ENCODE measurements at regions not wholly inside any gene's neighbourhood (a gene's known extent, or its start where the extent isn't known, plus 50 kb on each side); places are given as distances from the start of the nearest gene placed in this dataset.

DNA sequence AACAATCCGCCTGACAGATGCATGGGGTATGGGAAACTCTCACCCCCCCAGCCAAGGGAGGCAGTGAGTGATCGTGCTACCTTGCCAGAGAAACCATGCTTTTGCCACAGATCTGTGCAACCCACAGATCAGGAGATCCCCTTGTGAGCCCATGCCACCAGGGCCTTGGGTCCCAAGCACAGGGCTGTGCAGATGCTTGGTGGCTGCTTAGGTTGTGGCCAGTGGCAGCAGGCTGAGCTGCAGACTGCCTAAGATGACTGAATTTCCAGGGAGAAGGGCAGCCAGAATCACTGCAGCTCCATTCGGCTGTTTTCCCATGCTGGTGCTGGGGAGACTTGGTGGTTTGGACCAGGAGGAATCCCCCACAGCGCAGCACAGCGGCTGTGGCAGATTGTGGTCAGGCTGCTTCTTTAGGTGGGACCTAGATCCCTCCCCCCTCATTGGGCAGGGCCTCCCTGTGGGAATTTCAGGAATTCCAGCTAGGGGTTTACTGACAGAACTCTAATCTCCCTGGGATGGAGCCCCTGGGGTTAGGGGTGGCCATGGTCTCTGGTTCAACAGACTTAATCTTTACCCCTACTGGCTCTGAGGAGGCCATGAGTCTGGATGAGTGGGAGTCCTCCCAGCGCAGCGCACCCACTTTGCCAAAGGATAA lies 264.6 kb upstream of the DAAM1 start:
- no peak overlapping the region for H3K4me3 ChIP-seq (ENCODE audit: low read depth, low read length, poor library complexity, severe bottlenecking)
- DNase-seq (ENCODE audit: low spot score), result no peak
- H4K20me1 ChIP-seq (ENCODE audit: insufficient read depth, low read length), result no peaks in the 10 kb centered on the region
- TF ChIP-seq, protein P1, sequence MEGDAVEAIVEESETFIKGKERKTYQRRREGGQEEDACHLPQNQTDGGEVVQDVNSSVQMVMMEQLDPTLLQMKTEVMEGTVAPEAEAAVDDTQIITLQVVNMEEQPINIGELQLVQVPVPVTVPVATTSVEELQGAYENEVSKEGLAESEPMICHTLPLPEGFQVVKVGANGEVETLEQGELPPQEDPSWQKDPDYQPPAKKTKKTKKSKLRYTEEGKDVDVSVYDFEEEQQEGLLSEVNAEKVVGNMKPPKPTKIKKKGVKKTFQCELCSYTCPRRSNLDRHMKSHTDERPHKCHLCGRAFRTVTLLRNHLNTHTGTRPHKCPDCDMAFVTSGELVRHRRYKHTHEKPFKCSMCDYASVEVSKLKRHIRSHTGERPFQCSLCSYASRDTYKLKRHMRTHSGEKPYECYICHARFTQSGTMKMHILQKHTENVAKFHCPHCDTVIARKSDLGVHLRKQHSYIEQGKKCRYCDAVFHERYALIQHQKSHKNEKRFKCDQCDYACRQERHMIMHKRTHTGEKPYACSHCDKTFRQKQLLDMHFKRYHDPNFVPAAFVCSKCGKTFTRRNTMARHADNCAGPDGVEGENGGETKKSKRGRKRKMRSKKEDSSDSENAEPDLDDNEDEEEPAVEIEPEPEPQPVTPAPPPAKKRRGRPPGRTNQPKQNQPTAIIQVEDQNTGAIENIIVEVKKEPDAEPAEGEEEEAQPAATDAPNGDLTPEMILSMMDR (conservative IDR thresholded peaks at IDR 0.05; ENCODE audit: low read length), result no peak
- no peak for TF ChIP-seq EZH2phosphoT487 (IDR thresholded peaks at IDR 0.05; ENCODE audit: borderline replicate concordance, low read depth, low read length)
- no peaks in the 10 kb centered on the region for H3K36me3 ChIP-seq (ENCODE audit: insufficient read depth, low read length)
- no peaks in the 10 kb centered on the region for H3K4me1 ChIP-seq (ENCODE audit: insufficient read depth, low read length, poor library complexity, severe bottlenecking)
- H3K79me2 ChIP-seq (ENCODE audit: insufficient read depth, low read depth, low read length), result no peaks in the 10 kb centered on the region
- intact Hi-C loops (cut with micrococcal nuclease; ENCODE audit: unreplicated experiment), result no loop called here
- no peaks in the 10 kb centered on the region for H3K9me3 ChIP-seq (ENCODE audit: low read length)
- no TSS peak for BruUV-seq (replicated peaks)
- no peak overlapping the region for H3K4me2 ChIP-seq (ENCODE audit: low read length)
- H2AFZ ChIP-seq (ENCODE audit: low read length), result no peak overlapping the region
- H3K27ac ChIP-seq (ENCODE audit: low read depth, low read length, poor library complexity, severe bottlenecking), result no peak overlapping the region
- POLR2A ChIA-PET, result no interaction called here
- CTCF ChIA-PET (ENCODE audit: unreplicated experiment), result no interaction called here
- no peaks in the 10 kb centered on the region for H3K9me2 ChIP-seq (ENCODE audit: insufficient read depth, low read length)

DNA sequence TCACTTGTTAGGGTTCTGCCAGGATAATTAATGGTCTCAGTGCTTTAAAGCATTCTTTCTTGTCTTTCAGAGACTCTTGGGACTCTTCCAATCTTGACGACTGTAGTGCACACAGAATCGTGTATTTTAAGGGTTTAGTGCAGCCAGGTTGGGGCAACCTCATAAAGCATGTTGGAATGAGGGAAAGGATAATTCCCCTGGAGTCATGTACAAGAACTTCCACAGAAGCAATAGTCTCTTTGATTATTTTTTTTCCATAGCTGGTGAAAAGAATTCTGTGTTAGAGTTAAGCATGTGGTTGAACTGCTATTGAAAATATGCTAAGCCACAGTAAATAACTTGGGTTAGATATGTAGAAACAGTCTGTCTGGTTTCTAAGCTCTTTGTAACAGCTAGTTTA lies 246.8 kb upstream of the DAAM1 start:
- Histone ChIP-seq H3K9me2 (ENCODE audit: insufficient read depth, low read length) (no peaks in the 10 kb centered on the region), H3K27ac (ENCODE audit: low read depth, low read length, poor library complexity, severe bottlenecking) (no peak overlapping the region), H3K4me1 (ENCODE audit: insufficient read depth, low read length, poor library complexity, severe bottlenecking) (no peaks in the 10 kb centered on the region), H3K36me3 (ENCODE audit: insufficient read depth, low read length) (no peaks in the 10 kb centered on the region), H4K20me1 (ENCODE audit: insufficient read depth, low read length) (no peaks in the 10 kb centered on the region), H3K4me3 (ENCODE audit: low read depth, low read length, poor library complexity, severe bottlenecking) (no peak overlapping the region), H3K79me2 (ENCODE audit: insufficient read depth, low read depth, low read length) (no peaks in the 10 kb centered on the region), H2AFZ (ENCODE audit: low read length) (no peak overlapping the region), H3K4me2 (ENCODE audit: low read length) (no peak overlapping the region), H3K9me3 (ENCODE audit: low read length) (no peaks in the 10 kb centered on the region)
- BruUV-seq (replicated peaks), result no TSS peak
- ChIA-PET POLR2A (no interaction called here), CTCF (ENCODE audit: unreplicated experiment) (no interaction called here)
- intact Hi-C loops (cut with micrococcal nuclease; ENCODE audit: unreplicated experiment), result no loop called here
- no peak for DNase-seq (ENCODE audit: low spot score)
- TF ChIP-seq EZH2phosphoT487 (IDR thresholded peaks at IDR 0.05; ENCODE audit: borderline replicate concordance, low read depth, low read length), result no peak
- TF ChIP-seq, protein P1 (conservative IDR thresholded peaks at IDR 0.05; ENCODE audit: low read length), result no peak

DNA sequence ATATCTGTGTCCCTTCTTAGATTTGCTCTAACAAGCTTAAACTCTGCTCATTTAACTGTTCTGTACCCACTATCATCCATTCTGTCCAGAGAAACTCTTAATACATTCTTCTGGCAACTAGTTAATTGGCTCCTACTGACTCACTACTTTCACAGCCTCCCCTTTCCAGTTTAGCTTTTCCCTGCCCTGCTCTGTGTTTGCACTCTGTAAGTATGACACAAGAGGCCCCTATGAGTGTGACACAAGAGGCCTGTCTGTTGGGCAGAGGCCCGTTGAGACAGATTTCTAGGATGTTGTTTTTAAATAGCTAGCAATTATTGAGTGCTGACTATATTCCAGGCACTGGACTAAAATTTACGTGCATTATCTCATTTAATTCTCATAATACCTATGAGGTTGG lies 246.0 kb upstream of the DAAM1 start:
- POLR2A ChIA-PET, result no interaction called here
- DNase-seq (ENCODE audit: low spot score), result no peak
- H2AFZ ChIP-seq (ENCODE audit: low read length), result no peak overlapping the region
- intact Hi-C loops (cut with micrococcal nuclease; ENCODE audit: unreplicated experiment), result no loop called here
- H3K9me2 ChIP-seq (ENCODE audit: insufficient read depth, low read length), result no peaks in the 10 kb centered on the region
- H3K4me2 ChIP-seq (ENCODE audit: low read length), result no peak overlapping the region
- H3K79me2 ChIP-seq (ENCODE audit: insufficient read depth, low read depth, low read length), result no peaks in the 10 kb centered on the region
- CTCF ChIA-PET (ENCODE audit: unreplicated experiment), result no interaction called here
- H3K4me3 ChIP-seq (ENCODE audit: low read depth, low read length, poor library complexity, severe bottlenecking), result no peak overlapping the region
- no peaks in the 10 kb centered on the region for H4K20me1 ChIP-seq (ENCODE audit: insufficient read depth, low read length)
- no peaks in the 10 kb centered on the region for H3K36me3 ChIP-seq (ENCODE audit: insufficient read depth, low read length)
- no peak overlapping the region for H3K27ac ChIP-seq (ENCODE audit: low read depth, low read length, poor library complexity, severe bottlenecking)
- TF ChIP-seq, protein P1 (conservative IDR thresholded peaks at IDR 0.05; ENCODE audit: low read length), result no peak
- no peak for TF ChIP-seq EZH2phosphoT487 (IDR thresholded peaks at IDR 0.05; ENCODE audit: borderline replicate concordance, low read depth, low read length)
- no peaks in the 10 kb centered on the region for H3K9me3 ChIP-seq (ENCODE audit: low read length)
- BruUV-seq (replicated peaks), result no TSS peak
- no peaks in the 10 kb centered on the region for H3K4me1 ChIP-seq (ENCODE audit: insufficient read depth, low read length, poor library complexity, severe bottlenecking)

All from OCI-LY7 (cell line).